Smooth muscle cell of the brain vasculature (primary cell): ENCODE measurements at regions not wholly inside any gene's neighbourhood (a gene's known extent, or its start where the extent isn't known, plus 50 kb on each side); places are given as distances from the start of the nearest gene placed in this dataset.

Source experiments
- DNase-seq: peaks from one replicate; pipeline ENCODE4 v3.0.0-alpha.2; 2012; ENCODE audit warnings: low read depth, low spot score

DNA sequence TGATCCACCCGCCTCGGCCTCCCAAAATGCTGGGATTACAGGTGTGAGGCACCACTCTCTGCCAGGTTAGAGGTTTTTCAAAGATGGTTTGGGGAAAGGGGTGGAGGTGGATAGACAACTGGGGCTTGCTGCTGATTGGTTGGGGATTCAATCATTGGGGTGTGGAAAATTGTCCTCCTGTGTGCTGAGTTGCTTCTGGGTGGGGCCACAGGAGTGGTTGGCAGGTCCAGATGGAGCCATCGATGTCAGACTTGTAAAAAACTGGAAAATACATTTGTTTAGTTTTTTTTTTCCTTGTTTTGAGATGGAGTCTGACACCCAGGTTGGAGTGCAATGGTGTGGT, 61.9 kb upstream of the CLINT1 start:
- DNase-seq: no peak

- no peak for DNase-seq
Observed at GRCh38 chr5:157918811-157919742, 60.1 kb upstream of the CLINT1 start.

- DNase-seq: peak; percentile 26
Observed at GRCh38 chr5:157917899-157918809, 59.2 kb upstream of the CLINT1 start.

- no peak for DNase-seq
Observed at GRCh38 chr5:157917491-157917890, 58.5 kb upstream of the CLINT1 start.

DNA sequence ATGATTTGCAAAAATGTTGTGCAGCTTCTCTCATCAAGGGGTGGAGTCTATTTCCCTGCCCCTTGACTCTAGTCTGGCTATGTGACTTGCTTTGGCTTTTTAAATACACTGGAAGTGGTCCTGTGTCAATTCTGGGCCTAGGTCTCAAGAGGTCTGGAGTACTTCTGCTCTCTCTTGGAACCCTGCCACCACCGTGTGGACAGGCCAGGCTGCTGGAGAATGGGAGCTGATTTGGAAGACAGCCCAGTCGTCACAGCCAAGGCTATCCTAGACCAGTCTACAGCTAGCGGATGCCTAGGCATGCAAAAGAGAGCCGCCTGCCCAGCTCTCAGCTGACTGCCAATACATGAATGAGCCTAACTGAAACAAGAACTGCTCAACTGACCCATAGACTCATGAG, 56.7 kb upstream of the CLINT1 start:
- no peak for DNase-seq

GRCh38 chr5:157914151-157914788, 55.3 kb upstream of the CLINT1 start:
- DNase-seq: no peak

DNA sequence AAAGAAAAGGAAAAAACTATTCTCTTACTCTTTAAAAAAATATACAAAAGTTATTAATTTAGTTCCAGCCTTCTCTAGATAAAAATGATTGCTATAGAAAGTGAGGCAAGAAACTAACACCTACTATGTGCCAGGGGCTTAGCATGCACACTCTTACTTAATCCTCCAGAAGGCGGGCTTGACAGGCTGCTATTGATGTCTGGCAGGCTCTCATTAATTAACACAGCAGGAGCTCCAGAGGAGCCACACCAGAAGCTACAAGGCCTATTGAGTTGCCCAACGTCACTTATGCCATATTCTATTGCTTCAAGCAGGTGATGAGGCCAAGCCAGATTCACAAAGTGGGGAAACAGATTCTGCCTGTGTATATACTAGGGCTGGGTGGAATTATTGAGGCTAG, 54.6 kb upstream of the CLINT1 start:
- DNase-seq: no peak

GRCh38 chr5:157912621-157913325, 53.8 kb upstream of the CLINT1 start:
- DNase-seq: no peak

DNA sequence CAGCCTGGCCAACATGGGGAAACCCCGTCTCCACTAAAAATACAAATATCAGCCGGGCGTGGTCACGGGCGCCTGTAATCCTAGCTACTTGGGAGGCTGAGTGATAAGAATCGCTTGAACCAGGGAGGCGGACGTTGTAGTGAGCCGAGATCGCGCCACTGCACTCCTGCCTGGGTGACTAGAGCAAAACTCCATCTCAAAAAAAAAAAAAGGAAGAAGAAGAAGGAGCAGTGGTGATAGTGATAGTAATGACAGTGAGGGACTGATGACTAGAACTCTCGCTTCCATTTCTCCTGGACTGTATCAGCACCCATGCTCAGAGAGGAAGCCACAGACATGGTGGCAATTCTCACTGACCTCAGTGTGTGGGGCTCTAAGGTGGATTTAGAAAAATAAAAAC, 52.6 kb upstream of the CLINT1 start:
- no peak for DNase-seq
